HAP-1 (cell line): ENCODE measurements at regions not wholly inside any gene's neighbourhood (a gene's known extent, or its start where the extent isn't known, plus 50 kb on each side); places are given as distances from the start of the nearest gene placed in this dataset.

Experiments
- DNase-seq, 2 experiments: peaks; one replicate each; pipeline ENCODE4 v3.0.0-alpha.2; 2016 to 2020; ENCODE audit warnings: low spot score in 2 of 2
- H3K27me3 ChIP-seq: fragments of 250-450 bp; sonication (Bioruptor Pico); 2 replicates; pipeline ENCODE4 v1.5.1; 2020; ENCODE audit warnings: low read depth, mild to moderate bottlenecking, moderate library complexity
- H3K36me3 ChIP-seq: fragments of 250-450 bp; sonication (Bioruptor Pico); replicated peaks from 2 replicates; pipeline ENCODE4 v1.5.1; 2020; ENCODE audit warnings: mild to moderate bottlenecking
- H3K4me1 ChIP-seq: fragments of 250-450 bp; sonication (Bioruptor Pico); 2 replicates; pipeline ENCODE4 v1.5.1; 2020; ENCODE audit warnings: mild to moderate bottlenecking
- H3K4me3 ChIP-seq: fragments of 250-450 bp; sonication (Bioruptor Pico); 2 replicates; pipeline ENCODE4 v1.5.1; 2020; ENCODE audit warnings: mild to moderate bottlenecking, moderate library complexity
- H3K9me3 ChIP-seq: fragments of 250-450 bp; sonication (Bioruptor Pico); 2 replicates; pipeline ENCODE4 v1.5.1; 2020; ENCODE audit warnings: mild to moderate bottlenecking, moderate library complexity
- in situ Hi-C: fragments of 300-500 bp; cut with MboI; formaldehyde crosslinking; loops from 3 replicates; pipeline ENCODE4 v1.14.3; 2020; ENCODE audit warnings: low sequenced_read_pairs, inconsistent platforms, mixed read lengths

DNA sequence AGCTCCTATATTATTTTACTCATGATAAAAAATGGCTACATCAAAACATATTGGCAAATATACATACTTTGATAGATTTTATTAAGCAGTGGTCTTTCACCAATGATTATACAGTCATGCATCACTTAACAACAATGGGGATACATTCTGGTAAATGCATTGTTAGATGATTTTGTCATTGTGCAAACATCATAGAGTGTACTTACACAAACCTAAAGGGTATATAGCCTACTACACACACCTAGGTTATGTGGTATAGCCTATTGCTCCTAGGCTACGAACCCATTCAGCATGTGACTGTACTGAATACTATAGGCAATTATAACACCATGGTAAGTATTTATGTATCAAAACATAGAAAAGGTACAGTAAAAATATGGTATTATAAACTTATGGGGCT, 98.9 kb upstream of the IL6 start:
- Histone ChIP-seq H3K27me3 (no peaks in the 10 kb centered on the region; the same call in 1 of the 2 replicates), H3K36me3 (no peaks in the 10 kb centered on the region), H3K4me3 (no peak overlapping the region), H3K9me3 (no peaks in the 10 kb centered on the region), H3K4me1 (no peaks in the 10 kb centered on the region)
- no peak for DNase-seq
- in situ Hi-C loops = no loop called here

GRCh38 chr7:22627136-22627535, 99.9 kb upstream of the IL6 start:
- Histone ChIP-seq H3K4me3 (no peak overlapping the region), H3K9me3 (no peaks in the 10 kb centered on the region), H3K36me3 (no peaks in the 10 kb centered on the region), H3K4me1 (no peaks in the 10 kb centered on the region), H3K27me3 (no peaks in the 10 kb centered on the region; the same call in 1 of the 2 replicates)
- no peak for DNase-seq
- in situ Hi-C loops = no loop called here

- Histone ChIP-seq H3K36me3 (no peaks in the 10 kb centered on the region), H3K4me3 (no peak overlapping the region), H3K4me1 (no peaks in the 10 kb centered on the region), H3K27me3 (no peaks in the 10 kb centered on the region; the same call in 1 of the 2 replicates), H3K9me3 (no peaks in the 10 kb centered on the region)
- in situ Hi-C loops = no loop called here
- DNase-seq = no peak
Observed at GRCh38 chr7:22625251-22625650, 101.7 kb upstream of the IL6 start.

DNA sequence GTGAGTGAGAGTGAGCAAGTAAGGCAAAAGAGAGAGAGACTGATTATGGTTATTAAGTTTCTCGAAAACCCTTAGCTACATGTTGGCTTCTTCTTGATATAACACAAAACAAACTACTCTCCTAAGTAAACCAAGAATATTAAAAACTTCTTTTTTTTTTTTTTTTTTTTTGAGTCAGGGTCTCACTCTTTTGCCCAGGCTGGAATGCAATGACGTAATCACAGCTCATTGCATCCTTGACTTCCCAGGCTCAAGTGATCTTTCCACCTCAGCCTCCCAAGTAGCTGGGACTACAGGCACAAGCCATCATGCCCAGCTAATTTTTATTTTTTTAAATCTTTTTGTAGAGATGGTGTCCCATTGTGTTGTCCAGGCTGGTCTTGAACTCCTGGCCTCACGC, 102.2 kb upstream of the IL6 start:
- H3K27me3 ChIP-seq = no peaks in the 10 kb centered on the region; the same call in 1 of the 2 replicates

DNA sequence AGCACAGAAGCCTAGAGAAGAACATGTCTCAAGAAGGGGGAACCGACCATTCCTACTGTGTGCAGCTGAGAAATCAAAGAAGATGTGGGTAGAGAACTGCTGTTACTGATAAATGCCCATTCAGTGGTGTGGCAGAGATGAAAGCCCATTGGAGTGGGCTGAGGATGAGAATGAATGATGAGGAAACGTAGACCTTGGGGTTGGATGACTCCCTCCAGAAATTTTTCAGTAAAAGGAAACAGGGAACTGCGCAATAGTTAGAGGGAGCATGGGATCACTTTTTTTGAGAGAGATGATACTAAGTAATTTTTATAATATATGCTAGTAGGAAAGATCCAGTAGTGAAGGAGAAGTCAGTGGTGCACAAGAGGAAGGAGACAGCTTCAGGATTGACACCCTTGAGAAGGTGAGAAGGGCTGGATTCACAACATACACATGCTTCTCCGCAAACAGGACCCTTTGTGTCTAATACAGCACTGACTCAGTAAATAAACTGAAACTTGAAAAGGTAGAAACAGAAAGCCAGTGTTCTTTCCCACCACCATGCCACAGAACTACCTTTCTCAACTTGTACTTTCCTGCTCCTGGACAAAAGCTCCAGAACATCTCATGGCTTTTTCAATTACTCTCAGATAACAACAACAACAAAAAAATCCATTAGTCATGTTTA, 104.7 kb upstream of the IL6 start:
- no peaks in the 10 kb centered on the region for H3K4me1 ChIP-seq
- in situ Hi-C loops = no loop called here
- DNase-seq = no peak
- H3K27me3 ChIP-seq = no peaks in the 10 kb centered on the region
- H3K36me3 ChIP-seq = no peaks in the 10 kb centered on the region
- no peak overlapping the region for H3K4me3 ChIP-seq
- H3K9me3 ChIP-seq = peaks cover 3% of the 10 kb centered on the region; the same call in 1 of the 2 replicates

More for the DNA sequence above, 102.2 kb upstream of the IL6 start:
- Histone ChIP-seq H3K9me3 (no peaks in the 10 kb centered on the region), H3K4me1 (no peaks in the 10 kb centered on the region), H3K4me3 (no peak overlapping the region), H3K36me3 (no peaks in the 10 kb centered on the region)
- no peak for DNase-seq
- in situ Hi-C loops = no loop called here

GRCh38 chr7:22618528-22618927, 108.5 kb upstream of the IL6 start:
- Histone ChIP-seq H3K9me3 (peaks cover 6% of the 10 kb centered on the region; the same call in 1 of the 2 replicates), H3K4me1 (no peaks in the 10 kb centered on the region), H3K36me3 (no peaks in the 10 kb centered on the region), H3K4me3 (no peak overlapping the region), H3K27me3 (no peaks in the 10 kb centered on the region)
- no peak for DNase-seq
- in situ Hi-C loops = no loop called here

DNA sequence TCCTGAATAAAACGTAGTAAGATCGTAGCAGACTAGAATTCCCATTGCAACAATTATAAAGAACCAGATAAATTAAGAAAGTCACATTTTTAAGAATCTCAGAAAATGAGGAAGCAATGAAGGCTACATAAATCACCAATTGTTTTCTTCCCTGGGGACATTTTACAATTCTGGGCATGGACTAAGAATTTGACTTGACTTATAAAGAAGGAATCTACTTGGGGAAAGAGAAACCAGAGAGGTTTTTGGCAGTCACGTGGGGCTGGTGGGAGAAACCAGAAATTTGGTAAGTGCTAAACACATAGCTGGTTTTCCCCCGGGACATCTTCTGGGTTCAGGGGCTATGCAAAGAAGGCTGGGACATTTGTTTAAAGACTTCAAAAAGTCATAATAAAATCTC, 109.8 kb upstream of the IL6 start:
- Histone ChIP-seq H3K36me3 (no peaks in the 10 kb centered on the region), H3K27me3 (no peaks in the 10 kb centered on the region), H3K4me1 (no peaks in the 10 kb centered on the region), H3K9me3 (peaks cover 6% of the 10 kb centered on the region; the same call in 1 of the 2 replicates), H3K4me3 (no peak overlapping the region)
- in situ Hi-C loops = no loop called here
- no peak for DNase-seq

- H3K4me3 ChIP-seq = no peak overlapping the region
- in situ Hi-C loops = no loop called here
- no peaks in the 10 kb centered on the region for H3K4me1 ChIP-seq
- H3K27me3 ChIP-seq = no peaks in the 10 kb centered on the region
- peaks cover 9% of the 10 kb centered on the region; the same call in 1 of the 2 replicates for H3K9me3 ChIP-seq
- H3K36me3 ChIP-seq = no peaks in the 10 kb centered on the region
- DNase-seq = no peak
Observed at GRCh38 chr7:22613496-22613895, 113.5 kb upstream of the IL6 start.

GRCh38 chr7:22612776-22613175, 112.8 kb upstream of the STEAP1B start:
- H3K9me3 ChIP-seq = peaks cover 6% of the 10 kb centered on the region; the same call in 1 of the 2 replicates
- no peaks in the 10 kb centered on the region for H3K36me3 ChIP-seq
- no peak for DNase-seq
- no peaks in the 10 kb centered on the region for H3K4me1 ChIP-seq
- H3K27me3 ChIP-seq = no peaks in the 10 kb centered on the region
- no peak overlapping the region for H3K4me3 ChIP-seq
- in situ Hi-C loops = no loop called here

- no peak for DNase-seq
- Histone ChIP-seq H3K4me3 (no peak overlapping the region), H3K9me3 (0 out of 2 replicates have a peak, but pooled peaks cover 3% of the 10 kb centered on the region), H3K36me3 (no peaks in the 10 kb centered on the region), H3K27me3 (no peaks in the 10 kb centered on the region), H3K4me1 (no peaks in the 10 kb centered on the region)
- in situ Hi-C loops = no loop called here
Observed at GRCh38 chr7:22611758-22612079, 111.7 kb upstream of the STEAP1B start.

GRCh38 chr7:22610951-22611757, 111.2 kb upstream of the STEAP1B start:
- no peak for DNase-seq
- H3K4me1 ChIP-seq = no peaks in the 10 kb centered on the region
- no peaks in the 10 kb centered on the region for H3K27me3 ChIP-seq
- 0 out of 2 replicates have a peak, but pooled peaks cover 3% of the 10 kb centered on the region for H3K9me3 ChIP-seq
- no peaks in the 10 kb centered on the region for H3K36me3 ChIP-seq
- H3K4me3 ChIP-seq = no peak overlapping the region
- in situ Hi-C loops = no loop called here

GRCh38 chr7:22610263-22610662, 110.3 kb upstream of the STEAP1B start:
- H3K9me3 ChIP-seq = 0 out of 2 replicates have a peak, but pooled peaks cover 3% of the 10 kb centered on the region
- H3K36me3 ChIP-seq = no peaks in the 10 kb centered on the region
- DNase-seq = no peak
- no peaks in the 10 kb centered on the region for H3K4me1 ChIP-seq
- no peaks in the 10 kb centered on the region for H3K27me3 ChIP-seq
- in situ Hi-C loops = no loop called here
- no peak overlapping the region for H3K4me3 ChIP-seq

DNA sequence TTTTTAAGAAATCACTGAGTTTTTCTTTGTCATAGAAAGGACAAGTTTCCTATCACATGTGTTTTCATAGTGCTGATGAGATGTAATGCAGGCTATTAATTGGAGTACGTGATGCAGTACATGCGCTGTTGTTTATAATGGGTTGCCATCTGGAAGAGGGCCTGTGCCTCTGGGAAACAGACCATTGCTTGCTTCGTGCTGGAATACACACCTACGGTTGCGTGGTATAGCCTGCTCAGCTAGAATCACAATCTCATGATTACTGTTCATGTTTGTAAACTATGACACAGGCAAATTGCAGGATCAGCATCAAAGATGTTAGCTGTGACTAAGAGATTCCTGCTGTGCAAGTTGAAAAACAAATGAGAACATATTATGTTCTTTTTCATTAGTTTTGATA, 107.2 kb upstream of the STEAP1B start:
- H3K36me3 ChIP-seq = no peaks in the 10 kb centered on the region
- no peak overlapping the region for H3K4me3 ChIP-seq
- no peaks in the 10 kb centered on the region for H3K4me1 ChIP-seq
- 0 out of 2 replicates have a peak, but pooled peaks cover 3% of the 10 kb centered on the region for H3K9me3 ChIP-seq
- in situ Hi-C loops = no loop called here
- no peak for DNase-seq
- H3K27me3 ChIP-seq = no peaks in the 10 kb centered on the region

DNA sequence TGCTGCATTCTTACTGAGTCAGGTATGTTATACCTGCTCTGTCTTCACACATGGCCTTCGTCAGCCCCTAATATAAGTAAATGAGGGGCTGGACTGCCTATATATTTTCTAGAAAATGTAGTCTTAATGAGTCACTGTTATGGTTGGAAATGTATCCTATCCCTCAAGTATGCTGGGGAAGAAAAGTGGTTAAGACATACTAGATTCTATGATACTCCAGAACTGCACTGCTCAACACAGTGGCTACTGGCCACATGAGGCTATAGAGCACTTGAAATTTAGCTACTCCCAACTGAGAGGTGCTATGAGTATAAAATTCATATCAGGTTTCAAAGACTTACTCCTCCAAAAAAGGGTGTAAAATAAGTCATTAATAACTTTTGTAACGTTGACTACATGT, 104.3 kb upstream of the STEAP1B start:
- Histone ChIP-seq H3K4me3 (no peak overlapping the region), H3K27me3 (no peaks in the 10 kb centered on the region), H3K36me3 (no peaks in the 10 kb centered on the region), H3K9me3 (no peaks in the 10 kb centered on the region), H3K4me1 (no peaks in the 10 kb centered on the region)
- DNase-seq = no peak
- in situ Hi-C loops = no loop called here
